ENCODE measurements at regions not wholly inside any gene's neighbourhood (a gene's known extent, or its start where the extent isn't known, plus 50 kb on each side); places are given as distances from the start of the nearest gene placed in this dataset.
"Not testable (repeated sequence)": the region's sequence is repeated elsewhere in the genome, so short reads cannot be mapped to it uniquely, and the experiment has no call there.

DNA sequence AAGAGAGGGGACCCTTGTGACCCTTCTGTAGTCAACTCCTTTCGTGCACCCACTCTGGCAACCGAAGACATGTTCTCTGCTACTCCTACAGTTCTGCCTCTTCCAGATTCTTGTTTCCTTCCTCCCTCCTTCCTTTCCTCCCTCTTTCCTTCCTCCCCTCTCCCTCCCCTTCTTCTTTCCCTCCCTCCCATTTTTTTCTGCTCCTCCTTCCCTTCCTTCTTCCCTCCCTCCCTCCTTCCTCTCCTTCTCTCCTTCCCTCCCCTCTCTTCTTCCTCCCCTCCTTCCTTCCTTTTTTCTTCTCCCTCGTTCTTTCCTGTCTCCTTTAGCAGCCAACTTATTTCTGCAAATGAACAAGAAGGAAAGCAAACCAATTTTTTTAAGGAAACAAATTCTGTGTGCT is 111.5 kb downstream of the NPTX2 start:
- no peak for DNase-seq (ENCODE audit: low spot score)

DNA sequence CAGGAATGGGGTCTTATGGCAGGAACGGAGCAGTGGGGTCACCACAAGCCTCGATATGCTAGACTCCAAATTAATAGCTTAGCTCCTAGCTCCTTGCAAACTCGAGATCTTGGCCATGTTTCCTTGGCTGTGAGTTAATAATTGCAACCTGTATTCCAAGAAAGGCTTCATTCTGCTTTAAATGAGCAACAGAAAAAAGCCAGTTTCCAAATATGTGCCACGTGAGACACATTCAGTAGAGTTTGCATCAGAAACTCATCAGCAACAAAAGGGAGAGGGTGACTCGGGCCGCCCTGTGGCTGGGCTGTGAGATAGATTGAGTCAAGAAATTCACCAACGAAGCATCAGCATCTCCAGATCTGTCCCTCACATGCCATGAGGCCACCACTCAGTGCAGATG is 112.0 kb downstream of the NPTX2 start:
- no peak for DNase-seq (ENCODE audit: low spot score)

DNA sequence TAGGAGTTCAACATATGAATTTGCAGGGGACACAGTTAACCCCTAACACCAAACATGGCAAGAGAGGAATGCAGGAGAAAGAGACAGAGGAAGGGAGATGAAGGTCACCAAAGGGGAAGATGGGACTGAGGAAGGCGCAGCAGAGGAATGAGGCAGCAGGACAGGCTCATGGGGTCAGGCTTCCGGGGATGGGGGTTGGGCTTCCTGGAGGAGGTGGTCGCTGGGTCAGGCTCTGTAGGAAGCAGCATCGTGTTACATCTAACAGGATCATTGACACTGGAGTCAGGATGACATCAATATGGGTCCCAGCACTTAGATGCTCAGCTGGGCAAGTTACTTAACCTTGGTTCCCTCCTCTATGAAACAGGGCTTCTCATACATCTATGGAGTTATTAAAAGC is 113.2 kb downstream of the NPTX2 start:
- no peak for DNase-seq (ENCODE audit: low spot score)

DNA sequence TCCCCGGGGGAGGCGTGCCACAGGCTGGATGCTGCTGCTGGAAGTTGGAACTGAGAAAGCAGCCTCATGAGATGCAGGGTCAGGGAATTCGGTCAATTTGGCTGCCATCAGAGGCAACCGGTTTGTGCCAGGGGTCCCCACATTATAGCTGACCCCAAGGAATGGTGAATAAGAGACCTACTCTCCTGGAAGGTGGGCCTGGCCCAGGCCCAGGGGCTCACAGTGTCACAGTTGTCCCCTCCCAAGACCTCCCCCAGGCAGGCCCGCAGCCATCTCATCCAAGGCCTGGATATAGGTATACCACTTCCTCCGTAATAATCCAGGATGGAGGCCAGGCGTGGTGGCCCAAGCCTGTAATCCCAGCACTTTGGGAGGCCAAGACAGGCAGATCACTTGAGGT is 114.6 kb downstream of the NPTX2 start:
- no peak for DNase-seq (ENCODE audit: low spot score)

DNA sequence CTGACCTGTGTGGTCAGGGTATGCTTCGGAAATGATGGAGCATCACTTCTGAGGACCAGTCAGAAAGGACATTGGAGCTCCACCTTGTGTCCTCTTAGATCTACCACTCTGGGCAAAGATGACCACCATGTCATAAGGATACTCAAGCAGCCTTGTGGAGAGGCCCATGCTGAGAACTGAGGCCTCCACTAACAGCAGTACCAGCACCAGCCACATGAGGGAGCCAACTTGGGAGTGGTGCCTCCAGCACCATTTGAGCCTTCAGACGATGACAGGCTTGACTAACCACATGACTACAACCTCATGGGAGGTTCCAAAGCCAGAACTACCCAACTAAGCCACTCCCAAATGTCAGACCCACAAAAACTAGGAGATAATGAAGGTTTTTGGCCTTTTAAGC is 116.0 kb downstream of the NPTX2 start:
- peak; percentile 70 for DNase-seq (ENCODE audit: low spot score)

DNA sequence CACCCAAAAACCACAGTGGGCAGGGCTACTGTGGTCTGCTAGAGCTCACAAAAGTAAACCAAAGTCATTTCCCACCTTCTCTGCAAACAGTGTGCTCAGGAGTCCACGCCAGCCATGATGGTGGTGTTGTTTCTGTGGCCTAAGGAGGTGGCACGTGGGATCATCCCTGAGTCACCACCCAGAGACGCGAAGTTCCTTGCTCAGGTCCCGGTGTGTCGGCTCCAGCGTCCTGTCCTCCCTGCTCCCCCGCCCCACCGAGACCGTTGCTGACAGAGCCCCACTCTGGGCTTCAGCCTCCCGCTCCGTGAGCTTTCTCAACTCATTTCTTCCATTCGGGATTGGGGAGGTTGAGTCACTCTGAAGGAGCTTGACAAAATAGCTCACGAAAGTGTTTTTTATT is 118.7 kb downstream of the NPTX2 start:
- no peak for DNase-seq (ENCODE audit: low spot score)

DNA sequence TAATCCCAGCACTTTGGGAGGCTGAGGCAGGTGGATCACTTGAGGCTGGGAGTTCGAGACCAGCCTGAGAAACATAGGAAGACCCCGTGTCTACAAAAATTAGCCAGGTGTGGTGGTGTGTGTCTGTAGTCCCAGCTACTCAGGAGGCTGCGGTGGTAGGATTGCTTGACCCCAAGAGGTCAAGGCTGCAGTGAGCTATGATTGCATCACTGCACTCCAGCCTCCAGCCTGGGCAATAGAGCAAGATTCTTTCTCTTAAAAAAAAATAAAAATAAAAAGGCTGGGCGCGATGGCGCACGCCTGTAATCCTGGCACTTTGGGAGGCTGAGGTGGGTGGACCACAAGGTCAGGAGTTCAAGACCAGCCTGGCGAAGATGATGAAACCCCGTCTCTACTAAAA is 119.4 kb downstream of the NPTX2 start:
- not testable (repeated sequence) for DNase-seq (ENCODE audit: low spot score)

DNA sequence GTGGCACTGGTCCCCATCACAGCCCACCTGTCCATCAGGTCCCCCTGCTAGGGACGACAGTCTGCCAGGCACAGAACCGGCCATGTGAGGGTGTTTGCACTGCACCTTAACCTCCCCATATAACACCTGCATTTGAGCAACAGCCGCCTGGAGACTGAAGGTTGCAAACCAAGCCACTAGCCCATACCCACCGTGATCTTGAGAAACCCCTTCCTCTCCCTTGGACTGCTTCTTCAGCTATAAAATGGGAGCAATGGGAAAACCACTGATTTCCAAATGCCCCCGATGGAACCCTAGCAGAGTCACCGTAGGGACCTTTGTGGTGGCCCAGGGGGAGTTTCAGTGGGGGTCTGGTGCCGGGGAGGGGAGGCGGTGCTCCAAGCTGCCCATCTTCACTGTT is 120.1 kb downstream of the NPTX2 start:
- no peak for DNase-seq (ENCODE audit: low spot score)

DNA sequence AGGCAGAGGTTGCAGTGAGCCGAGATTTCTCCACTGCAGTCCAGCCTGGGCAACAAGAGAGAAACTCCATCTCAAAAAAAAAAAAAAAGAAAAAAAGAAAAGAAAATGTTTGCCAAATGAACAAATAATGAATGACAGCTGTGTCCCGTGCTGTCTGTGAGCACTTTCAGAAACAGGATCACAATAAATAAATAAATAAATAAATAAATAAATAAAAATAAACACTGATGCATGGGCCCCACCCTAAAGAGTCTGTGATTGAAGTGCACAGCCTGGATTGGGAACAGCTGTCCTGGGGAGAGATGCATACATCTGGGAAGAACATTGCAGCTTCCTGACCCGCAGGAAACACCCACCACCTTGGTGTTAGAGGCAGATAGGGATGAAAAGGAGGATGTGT is 123.6 kb downstream of the NPTX2 start:
- no peak for DNase-seq (ENCODE audit: low spot score)

DNA sequence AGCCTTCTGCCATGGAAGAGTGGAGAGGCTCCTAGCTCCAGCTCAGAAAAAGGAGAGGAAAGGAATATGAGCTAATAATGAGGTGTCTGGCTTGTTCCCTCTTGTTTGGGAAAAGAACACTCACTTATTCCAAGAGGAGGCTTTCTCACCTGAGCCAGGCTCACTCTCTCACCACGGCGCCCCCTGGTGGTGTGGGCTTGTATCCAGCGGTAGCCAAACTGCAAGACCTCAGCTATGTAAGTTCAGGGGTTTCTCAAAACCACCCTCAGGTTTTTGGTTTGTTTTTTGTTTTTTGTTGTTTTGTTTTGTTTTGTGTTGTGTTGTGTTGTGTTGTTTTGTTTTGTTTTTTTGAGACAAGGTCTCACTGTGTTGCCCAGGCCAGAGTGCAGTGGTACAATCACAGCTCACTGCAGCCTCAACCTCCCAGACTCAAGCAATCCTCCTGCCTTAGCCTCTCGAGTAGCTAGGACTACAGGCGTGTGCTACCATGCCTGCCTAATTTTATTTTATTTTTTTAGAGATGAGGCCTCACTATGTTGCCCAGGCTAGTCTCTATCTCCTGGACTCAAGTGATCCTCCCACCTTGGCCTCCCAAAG is 124.0 kb downstream of the TMEM130 start:
- DNase-seq (ENCODE audit: low spot score): peak; percentile 79

DNA sequence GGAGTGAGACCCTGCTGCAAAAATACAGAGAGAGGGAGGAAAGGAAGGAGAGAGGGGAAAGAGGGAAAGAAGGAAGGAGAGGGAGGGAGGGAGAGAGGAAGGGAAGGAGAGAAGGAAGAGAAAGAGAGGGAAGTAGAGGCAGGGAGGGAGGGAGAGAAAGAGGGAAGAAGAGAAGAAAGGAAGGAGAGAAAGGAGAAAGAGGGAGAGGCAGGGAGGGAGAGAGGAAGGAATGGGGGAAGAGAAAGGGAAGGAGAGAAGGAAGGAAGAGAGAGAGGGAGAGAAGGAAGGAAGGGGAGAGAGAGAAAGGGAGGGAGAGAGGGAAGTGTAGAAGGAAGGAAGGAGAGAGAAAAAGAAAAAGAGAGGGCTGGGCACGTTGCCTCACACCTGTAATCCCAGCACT is 121.7 kb downstream of the TMEM130 start:
- DNase-seq (ENCODE audit: low spot score): no peak

DNA sequence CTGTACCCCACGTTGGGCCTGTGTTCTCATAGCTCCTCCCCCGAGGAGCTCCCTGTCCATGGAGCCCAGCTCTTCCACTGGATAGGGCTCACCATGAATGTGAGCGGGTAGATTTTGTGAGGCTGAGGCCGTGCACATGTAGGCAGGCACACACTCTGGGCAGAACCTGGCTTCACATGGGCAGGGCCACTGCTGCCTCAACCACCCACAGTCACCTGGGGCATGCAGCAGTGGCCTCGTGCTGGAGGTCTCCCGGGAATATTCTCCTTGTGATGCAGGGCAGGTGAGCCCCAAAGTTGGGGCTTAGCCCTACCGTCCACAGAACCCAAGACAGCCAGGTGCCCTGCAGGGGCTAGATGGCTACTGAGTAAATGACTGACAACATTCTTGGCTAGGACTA is 116.6 kb downstream of the TMEM130 start:
- no peak for DNase-seq (ENCODE audit: low spot score)

DNA sequence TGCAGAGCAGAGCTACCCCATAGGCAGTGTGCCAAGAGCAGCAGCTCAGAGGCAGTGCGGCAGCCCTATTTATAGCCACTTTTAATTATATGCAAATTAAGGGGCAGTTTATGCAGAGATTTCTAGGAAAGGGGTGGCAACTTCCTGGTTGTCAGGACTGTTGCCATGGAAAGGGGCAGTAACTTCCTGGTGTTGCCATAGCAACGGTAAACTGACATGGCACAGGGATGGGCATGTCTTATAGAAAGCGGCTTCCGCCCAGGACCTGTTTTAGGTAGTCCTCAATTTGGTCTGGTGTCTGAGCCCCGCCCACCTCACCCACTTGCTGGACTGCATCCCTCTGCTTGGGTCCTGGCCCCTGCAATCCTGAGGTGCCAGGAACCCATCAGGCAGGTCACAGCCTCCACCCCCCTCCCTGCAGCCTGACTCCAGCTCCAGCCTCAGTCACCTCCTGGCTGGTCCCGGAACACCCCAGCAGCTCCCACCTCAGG is 115.8 kb downstream of the TMEM130 start:
- DNase-seq (ENCODE audit: low spot score): no peak

DNA sequence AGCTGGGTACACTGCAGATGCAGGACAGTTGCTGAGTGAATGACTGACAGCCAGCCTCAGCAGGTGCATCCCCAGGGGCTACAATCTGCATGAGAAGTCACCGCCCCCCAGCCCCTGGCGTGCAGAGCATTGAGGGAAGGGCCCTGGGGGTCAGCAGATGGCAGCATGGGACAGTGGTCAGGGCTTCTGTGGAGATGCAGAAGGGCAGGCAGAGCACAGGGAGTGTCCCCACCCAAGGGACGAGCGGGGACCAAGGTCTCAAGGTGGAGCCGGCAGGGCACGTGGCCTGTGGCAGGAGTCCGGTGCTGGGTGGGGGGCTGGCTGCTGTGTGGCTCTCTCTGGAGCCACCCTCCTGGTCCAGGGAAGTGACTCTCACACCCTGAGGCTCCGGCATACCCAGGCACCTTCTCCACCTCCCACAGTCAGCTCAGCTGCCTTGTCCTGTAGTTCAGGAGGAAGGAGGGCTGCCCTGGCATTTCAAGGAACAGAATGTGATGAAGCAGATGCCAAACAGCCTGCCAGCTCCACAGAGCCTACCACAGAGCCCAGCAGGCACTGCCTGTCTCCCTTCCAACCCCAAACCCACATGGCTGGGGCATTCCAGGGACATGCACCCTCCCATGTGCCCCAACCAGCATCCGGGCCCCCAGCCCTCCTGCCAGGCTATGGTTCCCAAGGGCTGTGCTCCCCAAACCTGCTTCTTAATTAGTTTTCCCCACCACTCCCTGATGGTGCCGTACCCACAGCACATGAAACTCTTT is 114.5 kb downstream of the TMEM130 start:
- DNase-seq (ENCODE audit: low spot score): no peak

DNA sequence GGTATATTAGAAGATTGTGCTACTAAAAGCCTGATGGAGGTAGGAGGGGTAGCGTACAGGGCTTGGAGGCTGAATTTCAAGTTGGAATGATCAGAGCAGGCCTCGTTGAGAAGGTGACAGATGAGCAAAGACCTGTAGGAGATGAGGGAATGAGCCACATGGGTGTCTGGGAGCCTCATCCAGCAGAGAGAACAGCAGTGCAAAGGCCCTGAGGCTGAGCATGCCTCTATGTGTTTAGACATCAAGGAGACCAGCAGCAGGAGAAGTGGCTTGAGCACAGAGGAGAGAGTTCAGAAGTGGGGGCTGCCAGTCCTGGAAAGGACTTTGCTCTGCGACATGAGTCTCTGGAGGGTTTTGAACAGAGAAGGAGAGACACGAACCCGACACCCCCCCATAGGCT is 111.7 kb downstream of the TMEM130 start:
- no peak for DNase-seq (ENCODE audit: low spot score)

DNA sequence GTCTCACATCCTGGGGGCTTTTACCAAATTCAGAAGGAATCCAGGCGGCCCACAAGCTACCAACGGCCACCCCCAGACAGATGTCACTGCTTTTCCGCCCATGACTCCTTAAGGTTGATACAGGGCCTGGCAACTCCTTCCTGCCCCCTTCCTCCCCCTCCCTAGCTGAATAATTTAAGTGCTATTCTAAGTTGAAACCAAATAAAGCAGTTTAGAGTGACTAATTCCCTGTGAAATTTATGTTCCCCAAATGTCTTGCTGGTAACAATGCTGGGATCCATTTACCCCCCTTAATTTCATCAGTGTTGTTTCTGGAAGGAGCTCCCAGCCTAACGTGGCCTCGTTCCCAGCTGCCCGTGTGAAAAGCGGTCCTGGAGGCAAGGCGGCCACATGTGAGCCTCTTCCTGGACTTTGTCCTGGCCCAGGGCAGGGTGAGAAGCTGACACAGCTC is 109.6 kb downstream of the TMEM130 start:
- DNase-seq (ENCODE audit: low spot score): no peak

DNA sequence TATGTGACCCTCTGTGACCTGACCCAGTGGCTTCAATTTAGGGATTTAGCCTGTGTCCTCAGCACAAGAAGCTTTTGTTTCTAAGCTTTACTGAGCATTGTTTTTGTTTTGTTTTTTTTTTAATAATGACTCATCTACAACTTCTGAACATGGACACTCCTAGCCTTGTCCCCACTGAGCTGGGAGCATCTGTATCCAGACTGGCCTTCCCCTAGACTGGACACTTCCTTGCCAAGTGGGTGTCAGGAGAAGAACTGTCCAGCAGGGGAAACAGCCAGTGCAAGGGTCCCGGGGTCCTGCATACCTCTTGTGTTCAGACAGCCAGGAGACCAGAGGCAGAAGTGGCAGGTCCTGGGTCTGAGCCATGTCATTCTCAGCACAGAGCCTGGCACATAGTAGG is 108.6 kb downstream of the TMEM130 start:
- no peak for DNase-seq (ENCODE audit: low spot score)

DNA sequence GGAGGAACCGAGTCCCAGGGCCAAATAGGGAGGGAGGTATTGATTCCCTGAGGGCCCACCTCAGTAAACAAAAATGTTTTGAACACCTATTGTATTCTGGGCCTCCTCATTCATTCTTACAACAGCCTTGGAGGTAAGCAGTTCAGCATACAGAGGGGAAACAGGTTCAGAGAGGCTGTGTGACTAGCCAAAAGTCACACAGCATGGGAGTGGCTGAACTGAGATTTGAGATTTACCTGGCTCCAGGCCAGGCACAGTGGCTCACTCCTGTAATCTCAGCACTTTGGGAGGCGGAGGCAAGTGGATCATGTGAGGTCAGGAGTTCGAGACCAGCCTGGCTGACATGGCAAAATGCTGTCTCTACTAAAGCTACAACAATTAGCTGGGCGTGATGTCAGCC is 107.2 kb downstream of the TMEM130 start:
- DNase-seq (ENCODE audit: low spot score): no peak

DNA sequence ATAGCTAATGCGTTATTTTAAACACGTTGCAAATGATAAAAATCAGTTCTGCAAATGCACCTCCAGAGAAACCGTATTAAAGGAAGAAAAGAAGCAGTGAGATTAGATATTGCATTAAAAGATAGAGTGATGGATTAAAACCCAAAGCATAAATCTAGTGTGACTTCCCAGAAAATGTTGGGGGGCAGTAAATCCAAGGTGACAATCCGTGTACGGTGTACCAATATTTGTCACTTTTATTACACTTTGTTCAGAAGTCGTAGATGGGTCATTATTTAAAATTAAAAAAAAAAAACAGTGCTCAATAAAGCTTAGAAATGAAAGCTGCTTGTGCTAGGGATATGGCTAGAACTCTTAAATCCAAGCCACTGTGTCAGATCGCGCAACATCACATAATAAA is 106.4 kb downstream of the TMEM130 start:
- no peak for DNase-seq (ENCODE audit: low spot score)

DNA sequence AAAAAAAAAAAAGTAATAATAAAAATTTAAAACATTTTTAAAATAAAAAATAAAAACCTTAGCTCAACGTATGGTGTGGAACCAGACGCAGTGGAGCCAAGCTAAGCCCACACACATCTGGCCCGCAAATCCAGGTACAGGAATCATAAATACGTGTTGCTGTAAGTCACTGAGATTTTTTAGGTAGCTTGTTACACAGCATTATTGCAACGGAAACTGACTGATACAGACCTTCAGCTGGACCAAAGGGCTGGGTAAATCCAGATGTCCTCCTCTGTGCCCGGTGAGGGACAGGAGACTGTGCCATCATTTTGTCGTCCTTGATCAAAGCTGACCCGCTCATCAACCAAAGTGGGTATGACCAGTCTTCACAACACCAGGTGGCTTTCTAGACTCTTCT is 104.9 kb downstream of the TMEM130 start:
- DNase-seq (ENCODE audit: low spot score): no peak

DNA sequence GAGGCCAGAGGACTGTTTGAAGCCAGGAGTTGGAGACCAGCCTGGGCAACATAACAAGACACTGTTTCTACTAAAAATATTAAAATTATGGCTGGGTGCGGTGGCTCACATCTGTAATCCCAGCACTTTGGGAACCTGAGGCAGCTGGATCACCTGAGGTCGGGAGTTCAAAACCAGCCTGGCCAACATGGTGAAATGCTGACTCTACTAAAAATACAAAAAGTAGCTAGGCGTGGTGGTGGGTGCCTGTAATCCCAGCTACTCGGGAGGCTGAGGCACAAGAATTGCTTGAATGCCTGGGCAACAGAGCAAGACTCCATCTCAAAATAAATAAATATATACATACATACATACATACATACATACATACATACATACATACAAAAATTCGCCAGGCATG is 99.7 kb downstream of the TMEM130 start:
- DNase-seq (ENCODE audit: low spot score): not testable (repeated sequence)

DNA sequence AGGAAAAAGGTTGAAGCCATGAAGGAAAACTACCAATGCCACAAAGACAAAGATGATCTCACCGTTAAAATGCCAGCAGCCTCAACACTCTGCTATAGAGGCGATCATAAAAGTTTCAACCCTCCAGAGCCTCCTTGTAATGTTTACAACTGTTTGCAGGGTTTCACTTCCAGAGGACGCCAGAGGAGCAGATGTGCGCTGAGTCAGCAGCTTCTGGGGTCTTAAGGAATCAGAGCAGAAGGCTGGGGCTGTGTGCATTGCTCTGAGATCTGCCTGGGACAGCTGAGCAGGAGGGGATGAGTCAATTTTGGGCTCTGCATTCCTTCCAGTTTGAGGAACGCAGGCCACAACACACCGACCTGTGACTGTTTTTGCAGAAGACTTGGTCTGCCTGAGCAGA is 98.3 kb downstream of the TMEM130 start:
- DNase-seq (ENCODE audit: low spot score): no peak

DNA sequence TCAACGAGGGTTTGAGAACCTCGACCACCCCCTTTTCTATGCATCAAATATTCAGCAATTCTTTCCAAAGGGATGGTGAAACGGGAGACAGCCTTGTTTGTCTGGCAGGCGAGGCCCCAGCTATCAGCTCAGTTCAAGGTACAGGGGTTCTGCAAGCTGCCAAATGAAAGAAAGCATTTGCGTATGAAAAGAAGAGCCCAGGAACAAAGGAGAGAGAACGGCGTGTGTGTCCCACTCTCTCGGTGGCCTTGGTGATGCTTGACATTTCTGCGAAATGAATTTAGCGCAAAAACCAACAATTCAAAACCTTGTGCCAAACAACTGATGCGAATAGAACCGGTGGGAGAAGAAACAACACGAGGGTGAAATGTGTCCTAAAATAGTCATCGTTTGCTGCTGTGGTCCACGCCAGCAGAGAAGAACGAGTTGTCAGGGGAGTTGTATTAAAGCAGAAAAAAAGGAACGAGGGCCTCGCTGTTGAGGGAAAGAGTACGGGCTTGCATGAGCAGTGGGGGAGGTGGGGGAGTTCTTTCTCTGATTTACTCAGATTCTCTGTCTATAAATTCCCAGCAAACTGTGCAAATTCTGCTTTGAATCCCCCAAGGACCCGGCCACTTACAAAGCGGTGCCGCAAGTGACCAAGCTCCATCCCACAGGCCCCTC is 97.7 kb downstream of the TMEM130 start:
- no peak for DNase-seq (ENCODE audit: low spot score)
